A549 (cell line): ENCODE measurements at regions not wholly inside any gene's neighbourhood (a gene's known extent, or its start where the extent isn't known, plus 50 kb on each side); places are given as distances from the start of the nearest gene placed in this dataset.

ENCODE experiments used
- ATAC-seq, 2 experiments: fragments of 200-7000 bp in 1 of 2; fragments of >200 bp in 1 of 2; cut with Nextera tagmentation in 1 of 2; cut with Tn5 transposase in 1 of 2; 3 replicates each; pipeline versions ENCODE4 v1.8.0 to v1.9.1; 2018 to 2020; ENCODE audit warnings: mild to moderate bottlenecking in 1 of 2, moderate library complexity in 1 of 2
- CTCF ChIA-PET: fragments of 300-600 bp; sonication (Branson Sonifier 250); formaldehyde crosslinking; extraction: SDS; loops from one replicate; lab custom pipeline; 2021; ENCODE audit warnings: antibody characterized with exemption, inconsistent platforms; lab: Yijun Ruan, JAX
- POLR2A ChIA-PET: fragments of 350-600 bp; formaldehyde crosslinking; extraction: SDS; loops from one replicate; lab custom pipeline; 2021; ENCODE audit warnings: antibody characterized with exemption, inconsistent platforms; lab: Yijun Ruan, JAX
- DNase-seq, 2 experiments: peaks; one replicate each; pipeline versions ENCODE4 v3.0.0 to v3.0.0-alpha.2; 2011 to 2016; ENCODE audit warnings: low read depth in 1 of 2, low spot score in 1 of 2
- FAIRE-seq: peaks from 2 replicates; lab custom pipeline; 2011; peaks lifted over from hg19 to GRCh38; lab: Jason Lieb, UNC
- H3K27ac ChIP-seq, 2 experiments: fragments of >200 bp; sonication (Bioruptor Twin); formaldehyde crosslinking; 3 replicates each; pipeline ENCODE4 v1.5.1; 2016 to 2017
- H3K4me1 ChIP-seq: fragments of >200 bp; sonication (Bioruptor Twin); formaldehyde crosslinking; 3 replicates; pipeline ENCODE4 v1.6.1; 2016
- H3K4me2 ChIP-seq: fragments of >200 bp; sonication (Bioruptor Twin); formaldehyde crosslinking; 3 replicates; pipeline ENCODE4 v1.6.1; 2016
- H3K4me3 ChIP-seq: fragments of >200 bp; sonication (Bioruptor Twin); formaldehyde crosslinking; 3 replicates; pipeline ENCODE4 v1.5.1; 2016
- H3K9me3 ChIP-seq: fragments of >200 bp; sonication (Bioruptor Twin); formaldehyde crosslinking; 3 replicates; pipeline ENCODE4 v1.6.1; 2016
- BCL3 ChIP-seq: fragments of >200 bp; sonication (Bioruptor Twin); formaldehyde crosslinking; IDR thresholded peaks from 3 replicates; pipeline ENCODE4 v1.6.1; 2016
- CEBPB ChIP-seq, 2 experiments: fragments of >200 bp in 1 of 2; sonication (Bioruptor Twin) in 1 of 2; formaldehyde crosslinking in 1 of 2; IDR thresholded peaks; 2 replicates each; pipeline ENCODE4 v1.6.1; 2012 to 2016
- CHD2 ChIP-seq: fragments of 150-350 bp; IDR thresholded peaks from 2 replicates; pipeline ENCODE4 v1.6.1; 2014; ENCODE audit warnings: low read length; ENCODE audit not compliant: partially characterized antibody
- CTCF ChIP-seq: fragments of >200 bp; sonication (Bioruptor Twin); formaldehyde crosslinking; IDR thresholded peaks from 3 replicates; pipeline ENCODE4 v1.5.1; 2016
- ESRRA ChIP-seq: fragments of 150-350 bp; IDR thresholded peaks from 2 replicates; pipeline ENCODE4 v1.6.1; 2014; ENCODE audit warnings: mild to moderate bottlenecking, low read length, borderline replicate concordance
- FOSL2 ChIP-seq, 2 experiments: fragments of 450-650 bp in 1 of 2; fragments of >200 bp in 1 of 2; sonication (Bioruptor Twin) in 1 of 2; formaldehyde crosslinking; IDR thresholded peaks; 2 replicates each; pipeline versions ENCODE4 v1.5.0 to v1.6.1; 2016 to 2020; ENCODE audit warnings: mild to moderate bottlenecking in 1 of 2, moderate library complexity in 1 of 2
- FOXS1 ChIP-seq: fragments of 250-450 bp; sonication (Bioruptor Pico); IDR thresholded peaks from 2 replicates; pipeline ENCODE4 v1.5.0; 2020; ENCODE audit warnings: mild to moderate bottlenecking, moderate library complexity
- HEYL ChIP-seq: fragments of 250-450 bp; sonication (Bioruptor Pico); IDR thresholded peaks from 2 replicates; pipeline ENCODE4 v1.8.0; 2021; ENCODE audit warnings: mild to moderate bottlenecking, moderate library complexity
- HOXA7 ChIP-seq: fragments of 250-450 bp; sonication (Bioruptor Pico); IDR thresholded peaks from 2 replicates; pipeline ENCODE4 v1.5.0; 2020; ENCODE audit warnings: mild to moderate bottlenecking, moderate library complexity
- HOXB5 ChIP-seq: fragments of 250-450 bp; sonication (Bioruptor Pico); IDR thresholded peaks from 2 replicates; pipeline ENCODE4 v1.5.0; 2020; ENCODE audit warnings: mild to moderate bottlenecking, moderate library complexity
- JUNB ChIP-seq: fragments of >200 bp; sonication (Bioruptor Twin); formaldehyde crosslinking; IDR thresholded peaks from 2 replicates; pipeline ENCODE4 v1.6.1; 2016
- KDM1A ChIP-seq: fragments of 200-600 bp; sonication (generic); IDR thresholded peaks from 2 replicates; pipeline ENCODE4 v1.6.1; 2016; ENCODE audit warnings: low read depth, mild to moderate bottlenecking
- KDM5A ChIP-seq: fragments of 200-600 bp; sonication (generic); IDR thresholded peaks from 2 replicates; pipeline ENCODE4 v1.6.1; 2016; ENCODE audit warnings: antibody characterized with exemption, mild to moderate bottlenecking
- MAX ChIP-seq: IDR thresholded peaks from 2 replicates; pipeline ENCODE4 v1.6.1; 2012
- MAZ ChIP-seq: fragments of 150-350 bp; IDR thresholded peaks from 2 replicates; pipeline ENCODE4 v1.6.1; 2014; ENCODE audit warnings: antibody characterized with exemption, low read depth, low read length, borderline replicate concordance
- NFE2L2 ChIP-seq: fragments of 150-350 bp; conservative IDR thresholded peaks from 2 replicates; pipeline ENCODE4 v1.6.1; 2014; ENCODE audit warnings: low read length
- NPAS2 ChIP-seq: fragments of 250-450 bp; sonication (Bioruptor Pico); IDR thresholded peaks from 2 replicates; pipeline ENCODE4 v1.8.0; 2022; ENCODE audit warnings: mild to moderate bottlenecking, moderate library complexity, borderline replicate concordance
- POLR2A ChIP-seq: IDR thresholded peaks from 2 replicates; pipeline ENCODE4 v1.6.1; 2012; ENCODE audit warnings: mild to moderate bottlenecking, low read length
- POLR2AphosphoS2 ChIP-seq: conservative IDR thresholded peaks from 2 replicates; pipeline ENCODE4 v1.6.1; 2012; ENCODE audit warnings: low read length, improper control_type of control experiment, inconsistent platforms
- RFX5 ChIP-seq: fragments of 450-650 bp; IDR thresholded peaks from 2 replicates; pipeline ENCODE4 v1.7.1; 2014; ENCODE audit warnings: antibody characterized with exemption, mild to moderate bottlenecking, moderate library complexity
- RNF2 ChIP-seq: fragments of 200-600 bp; sonication (generic); IDR thresholded peaks from 2 replicates; pipeline ENCODE4 v1.6.1; 2016; ENCODE audit warnings: low read depth, mild to moderate bottlenecking, antibody characterized with exemption, moderate library complexity, borderline replicate concordance
- SREBF2 ChIP-seq: fragments of 450-650 bp; IDR thresholded peaks from 2 replicates; pipeline ENCODE4 v1.6.1; 2014; ENCODE audit warnings: mild to moderate bottlenecking, moderate library complexity
- TFCP2L1 ChIP-seq: fragments of 250-450 bp; sonication (Bioruptor Pico); IDR thresholded peaks from 2 replicates; pipeline ENCODE4 v1.5.0; 2021; ENCODE audit warnings: mild to moderate bottlenecking
- ZFP36 ChIP-seq: fragments of 450-650 bp; IDR thresholded peaks from 2 replicates; pipeline ENCODE4 v1.6.1; 2014; ENCODE audit warnings: borderline replicate concordance; ENCODE audit not compliant: partially characterized antibody
- ZNF302 ChIP-seq: fragments of 250-450 bp; sonication (Bioruptor Pico); IDR thresholded peaks from 2 replicates; pipeline ENCODE4 v1.9.0; 2021; ENCODE audit warnings: inconsistent platforms, mild to moderate bottlenecking, moderate library complexity
- ZSCAN20 ChIP-seq: fragments of 250-450 bp; sonication (Bioruptor Pico); IDR thresholded peaks from 2 replicates; pipeline ENCODE4 v1.8.0; 2022; ENCODE audit warnings: mild to moderate bottlenecking, moderate library complexity
- WGBS: methylation state at CpG from one replicate; pipeline ENCODE4 v1.1.6; 2017; ENCODE audit errors: missing lambda C conversion rate; 5-methylcytosine and 5-hydroxymethylcytosine counted together
- TF ChIP-seq, protein P1 (sequence below): fragments of 450-650 bp; IDR thresholded peaks from 2 replicates; pipeline ENCODE4 v1.6.1; 2014; ENCODE audit warnings: antibody characterized with exemption
- TF ChIP-seq, protein P2 (sequence below): IDR thresholded peaks from 2 replicates; pipeline ENCODE4 v1.6.1; 2012

- CTCF ChIA-PET: interaction anchor here (1.5 kb wide), 1 partner anchor 16 kb away, joined by 10 read pairs; no protein-coding TSS in a partner anchor
- no peak overlapping the region for H3K4me3 ChIP-seq
- no peak for FAIRE-seq
- POLR2A ChIA-PET: no interaction called here
- 67% methylated on average over 4 of the region's 4 CpGs for WGBS
- no peaks in the 10 kb centered on the region for H3K4me1 ChIP-seq
- no peak for ATAC-seq
- H3K4me2 ChIP-seq: no peak overlapping the region
- TF ChIP-seq NPAS2 (CRISPR knock-in tag): no peak
- no peak for TF ChIP-seq JUNB
- no peak for TF ChIP-seq CEBPB (IDR thresholded peaks at IDR 0.05)
- TF ChIP-seq RFX5: no peak
- TF ChIP-seq, protein P1, sequence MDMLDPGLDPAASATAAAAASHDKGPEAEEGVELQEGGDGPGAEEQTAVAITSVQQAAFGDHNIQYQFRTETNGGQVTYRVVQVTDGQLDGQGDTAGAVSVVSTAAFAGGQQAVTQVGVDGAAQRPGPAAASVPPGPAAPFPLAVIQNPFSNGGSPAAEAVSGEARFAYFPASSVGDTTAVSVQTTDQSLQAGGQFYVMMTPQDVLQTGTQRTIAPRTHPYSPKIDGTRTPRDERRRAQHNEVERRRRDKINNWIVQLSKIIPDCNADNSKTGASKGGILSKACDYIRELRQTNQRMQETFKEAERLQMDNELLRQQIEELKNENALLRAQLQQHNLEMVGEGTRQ: no peak
- TF ChIP-seq POLR2AphosphoS2: no peak
- no peak for TF ChIP-seq HOXB5 (CRISPR knock-in tag)
- TF ChIP-seq KDM5A: no peak
- no peak for TF ChIP-seq MAX
- TF ChIP-seq KDM1A: no peak
- no peak for TF ChIP-seq TFCP2L1 (CRISPR knock-in tag)
- no peak for TF ChIP-seq NFE2L2
- H3K27ac ChIP-seq: no peak overlapping the region
- peaks cover 6% of the 10 kb centered on the region; the same call in 1 of the 3 replicates for H3K9me3 ChIP-seq
- no peak for DNase-seq
These were observed 215.4 kb upstream of the DCN start for GRCh38 chr12:91397866-91398532.

DNA sequence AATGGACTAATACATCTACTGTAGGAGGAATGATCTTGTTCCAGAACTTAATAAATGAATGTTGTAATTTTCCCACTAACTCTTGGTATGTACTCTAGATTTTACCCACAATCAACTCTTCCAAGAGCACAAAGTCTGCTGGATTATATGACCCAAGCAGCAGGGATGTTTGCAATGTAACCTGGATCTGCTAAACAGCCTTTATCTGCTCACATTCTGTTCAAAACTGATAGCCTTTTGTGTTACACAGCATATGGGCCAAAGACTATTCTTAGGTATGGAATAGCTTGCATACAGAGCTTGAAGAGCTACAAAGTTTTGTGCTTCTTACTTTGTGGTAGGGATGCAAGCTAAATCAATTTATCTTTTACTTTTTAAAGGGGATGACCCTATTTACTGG is 213.7 kb upstream of the DCN start:
- no peak overlapping the region for H3K27ac ChIP-seq
- CTCF ChIA-PET: interaction anchor here (2.7 kb wide), 1 partner anchor 14 kb away, joined by 12 read pairs; no protein-coding TSS in a partner anchor
- no peak for ATAC-seq
- no peak for FAIRE-seq
- no peak for TF ChIP-seq POLR2AphosphoS2
- no peak for TF ChIP-seq KDM5A
- no peak for TF ChIP-seq RFX5
- TF ChIP-seq CHD2: no peak
- TF ChIP-seq RNF2: no peak
- no peak for TF ChIP-seq JUNB
- TF ChIP-seq FOXS1 (CRISPR knock-in tag): no peak
- TF ChIP-seq BCL3: no peak
- TF ChIP-seq ZNF302 (CRISPR knock-in tag): no peak
- TF ChIP-seq, protein P2, sequence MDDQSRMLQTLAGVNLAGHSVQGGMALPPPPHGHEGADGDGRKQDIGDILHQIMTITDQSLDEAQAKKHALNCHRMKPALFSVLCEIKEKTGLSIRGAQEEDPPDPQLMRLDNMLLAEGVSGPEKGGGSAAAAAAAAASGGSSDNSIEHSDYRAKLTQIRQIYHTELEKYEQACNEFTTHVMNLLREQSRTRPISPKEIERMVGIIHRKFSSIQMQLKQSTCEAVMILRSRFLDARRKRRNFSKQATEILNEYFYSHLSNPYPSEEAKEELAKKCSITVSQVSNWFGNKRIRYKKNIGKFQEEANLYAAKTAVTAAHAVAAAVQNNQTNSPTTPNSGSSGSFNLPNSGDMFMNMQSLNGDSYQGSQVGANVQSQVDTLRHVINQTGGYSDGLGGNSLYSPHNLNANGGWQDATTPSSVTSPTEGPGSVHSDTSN: no peak
- no peak for TF ChIP-seq ESRRA
- TF ChIP-seq, all 56 proteins: peak for 0
- POLR2A ChIA-PET: no interaction called here
- Histone ChIP-seq H3K9me3 (peaks cover 10% of the 10 kb centered on the region; the same call in 1 of the 3 replicates), H3K4me1 (no peaks in the 10 kb centered on the region), H3K4me3 (no peak overlapping the region), H3K4me2 (no peak overlapping the region)
- DNase-seq: no peak

- no peak for ATAC-seq
- peaks cover 10% of the 10 kb centered on the region; the same call in 1 of the 3 replicates for H3K9me3 ChIP-seq
- H3K4me3 ChIP-seq: no peak overlapping the region
- FAIRE-seq: no peak
- no peak overlapping the region for H3K27ac ChIP-seq
- ChIA-PET POLR2A (no interaction called here), CTCF (interaction anchor here (0.5 to 2.7 kb wide), 2 partner anchors 13 to 1158 kb away, joined by 4 to 12 read pairs; no protein-coding TSS in a partner anchor)
- H3K4me1 ChIP-seq: no peaks in the 10 kb centered on the region
- 18% methylated on average over 5 of the region's 5 CpGs for WGBS
- no peak overlapping the region for H3K4me2 ChIP-seq
- DNase-seq: no peak
- TF ChIP-seq FOSL2 (IDR thresholded peaks at IDR 0.05): no peak
- no peak for TF ChIP-seq FOSL2 (CRISPR knock-in tag; IDR thresholded peaks at IDR 0.05)
- no peak for TF ChIP-seq HOXA7
- no peak for TF ChIP-seq POLR2A
- no peak for TF ChIP-seq HEYL (CRISPR knock-in tag)
- TF ChIP-seq ZFP36: no peak
- TF ChIP-seq KDM5A: no peak
- no peak for TF ChIP-seq HOXB5 (CRISPR knock-in tag)
- TF ChIP-seq ZSCAN20 (CRISPR knock-in tag): no peak
- no peak for TF ChIP-seq SREBF2
- TF ChIP-seq CTCF: no peak
- no peak for TF ChIP-seq TFCP2L1 (CRISPR knock-in tag)
- TF ChIP-seq MAZ: no peak
These were observed 213.1 kb upstream of the DCN start for GRCh38 chr12:91395628-91396135.
